Neural progenitor cell (in vitro differentiated cells): ENCODE measurements at regions not wholly inside any gene's neighbourhood (a gene's known extent, or its start where the extent isn't known, plus 50 kb on each side); places are given as distances from the start of the nearest gene placed in this dataset.

ENCODE experiments used
- DNase-seq: peaks from one replicate; pipeline ENCODE4 v3.0.0-alpha.2; 2016; ENCODE audit warnings: low spot score
- H2AFZ ChIP-seq: fragments of 200-600 bp; sonication (generic); replicated peaks from 2 replicates; pipeline ENCODE4 v1.6.1; 2016; ENCODE audit warnings: antibody characterized with exemption
- H3F3A ChIP-seq: fragments of 200-600 bp; sonication (generic); 2 replicates; pipeline ENCODE4 v1.6.1; 2016; ENCODE audit warnings: antibody characterized with exemption, low read depth
- H3K27ac ChIP-seq: fragments of 200-600 bp; sonication (generic); 2 replicates; pipeline ENCODE4 v1.5.1; 2016; ENCODE audit warnings: mild to moderate bottlenecking
- H3K27me3 ChIP-seq: fragments of 200-600 bp; sonication (generic); 2 replicates; pipeline ENCODE4 v1.6.1; 2016; ENCODE audit warnings: mild to moderate bottlenecking, moderate library complexity
- H3K36me3 ChIP-seq: fragments of 200-600 bp; sonication (generic); 2 replicates; pipeline ENCODE4 v1.5.1; 2016
- H3K4me1 ChIP-seq: fragments of 200-600 bp; sonication (generic); 2 replicates; pipeline ENCODE4 v1.6.1; 2016; ENCODE audit warnings: mixed run types
- H3K4me2 ChIP-seq: fragments of 200-600 bp; sonication (generic); 2 replicates; pipeline ENCODE4 v1.6.1; 2016
- H3K4me3 ChIP-seq: fragments of 200-600 bp; sonication (generic); 2 replicates; pipeline ENCODE4 v1.5.1; 2016
- H3K79me2 ChIP-seq: fragments of 200-600 bp; sonication (generic); 2 replicates; pipeline ENCODE4 v1.6.1; 2016; ENCODE audit warnings: low read depth
- H3K9ac ChIP-seq: fragments of 200-600 bp; sonication (generic); 2 replicates; pipeline ENCODE4 v1.6.1; 2016
- H3K9me3 ChIP-seq: fragments of 200-600 bp; sonication (generic); 2 replicates; pipeline ENCODE4 v1.5.1; 2016; ENCODE audit warnings: low read depth
- H4K20me1 ChIP-seq: fragments of 200-600 bp; sonication (generic); 2 replicates; pipeline ENCODE4 v1.6.1; 2016; ENCODE audit warnings: low read depth
- H3K27ac Mint-ChIP-seq: 3 replicates; pipeline ENCODE4 v1.8.0; 2021; ENCODE audit warnings: mixed read lengths
- H3K27me3 Mint-ChIP-seq: 2 replicates; pipeline ENCODE4 v1.8.0; 2022; ENCODE audit warnings: low read depth, mild to moderate bottlenecking, inconsistent platforms, moderate library complexity, mixed read lengths; ENCODE audit not compliant: insufficient read depth
- H3K36me3 Mint-ChIP-seq: 3 replicates; pipeline ENCODE4 v1.8.0; 2021; ENCODE audit warnings: mixed read lengths
- H3K4me1 Mint-ChIP-seq: 3 replicates; pipeline ENCODE4 v1.8.0; 2021; ENCODE audit warnings: mixed read lengths
- H3K4me3 Mint-ChIP-seq: 3 replicates; pipeline ENCODE4 v1.8.0; 2021; ENCODE audit warnings: mild to moderate bottlenecking, moderate library complexity, mixed read lengths
- H3K9me3 Mint-ChIP-seq: 3 replicates; pipeline ENCODE4 v1.8.0; 2020; ENCODE audit warnings: mixed read lengths
- CTCF ChIP-seq: fragments of 200-600 bp; sonication (generic); IDR thresholded peaks from 2 replicates; pipeline ENCODE4 v1.5.1; 2017; ENCODE audit warnings: antibody characterized with exemption, mild to moderate bottlenecking
- EZH2 ChIP-seq: fragments of 200-600 bp; sonication (generic); IDR thresholded peaks from 2 replicates; pipeline ENCODE4 v1.6.1; 2017; ENCODE audit warnings: antibody characterized with exemption, mild to moderate bottlenecking, moderate library complexity
- EZH2phosphoT487 ChIP-seq: fragments of 200-600 bp; sonication (generic); IDR thresholded peaks from 2 replicates; pipeline ENCODE4 v1.6.1; 2017; ENCODE audit warnings: antibody characterized with exemption

GRCh38 chr13:59588717-59589067 is 575.0 kb downstream of the DIAPH3 start:
- Mint-ChIP-seq H3K9me3 (peaks cover 9% of the 10 kb centered on the region), H3K27me3 (peaks cover 2% of the 10 kb centered on the region), H3K4me1 (peaks cover 24% of the 10 kb centered on the region), H3K27ac (no peak overlapping the region), H3K4me3 (no peak overlapping the region), H3K36me3 (no peaks in the 10 kb centered on the region)
- Histone ChIP-seq H3K4me3 (peak overlapping the region; percentile 7), H3F3A (peaks cover 26% of the 10 kb centered on the region), H3K27me3 (no peaks in the 10 kb centered on the region), H3K27ac (no peak overlapping the region), H3K9ac (no peak overlapping the region), H3K36me3 (no peaks in the 10 kb centered on the region), H3K4me1 (peaks cover 35% of the 10 kb centered on the region), H3K79me2 (no peaks in the 10 kb centered on the region), H3K9me3 (no peaks in the 10 kb centered on the region), H4K20me1 (no peaks in the 10 kb centered on the region), H2AFZ (no peak overlapping the region), H3K4me2 (peak overlapping the region; percentile 74)
- peak; percentile 18 for DNase-seq
- TF ChIP-seq EZH2 (no peak), CTCF (no peak), EZH2phosphoT487 (no peak)

- H3K9me3 Mint-ChIP-seq = peaks cover 7% of the 10 kb centered on the region
- Histone ChIP-seq H3K79me2 (no peaks in the 10 kb centered on the region), H3K27me3 (no peaks in the 10 kb centered on the region), H3K4me2 (no peak overlapping the region), H3K36me3 (peaks cover 10% of the 10 kb centered on the region), H3F3A (no peaks in the 10 kb centered on the region), H2AFZ (no peak overlapping the region), H3K4me3 (no peak overlapping the region), H3K27ac (no peak overlapping the region), H4K20me1 (no peaks in the 10 kb centered on the region), H3K4me1 (no peaks in the 10 kb centered on the region), H3K9me3 (no peaks in the 10 kb centered on the region), H3K9ac (no peak overlapping the region)
- peaks cover 2% of the 10 kb centered on the region for H3K27me3 Mint-ChIP-seq
- no peak for DNase-seq
- H3K36me3 Mint-ChIP-seq = no peaks in the 10 kb centered on the region
- TF ChIP-seq EZH2phosphoT487 = no peak
- no peak for TF ChIP-seq EZH2
- TF ChIP-seq CTCF = no peak
- H3K4me3 Mint-ChIP-seq = no peak overlapping the region
- no peak overlapping the region for H3K27ac Mint-ChIP-seq
- no peaks in the 10 kb centered on the region for H3K4me1 Mint-ChIP-seq
These were observed 561.7 kb downstream of the DIAPH3 start for GRCh38 chr13:59601993-59602392.

DNA sequence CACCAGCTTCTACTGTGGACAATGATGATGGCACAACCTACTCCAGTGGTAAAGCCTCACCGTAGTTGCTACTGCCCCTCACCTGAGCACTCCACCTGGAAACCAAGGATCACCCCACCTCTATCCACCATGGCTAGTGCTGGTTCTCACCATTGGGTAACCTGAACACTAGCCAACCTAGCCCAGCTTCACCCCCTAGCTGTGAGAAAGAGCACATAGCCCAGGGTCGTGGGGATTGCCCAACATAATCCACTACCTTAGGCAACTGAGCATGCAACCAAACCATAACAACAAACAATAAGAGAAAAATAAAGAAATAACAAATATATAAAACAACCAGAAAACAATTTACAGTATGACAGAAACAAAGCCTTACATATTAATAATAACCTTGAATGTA is 560.1 kb downstream of the DIAPH3 start:
- no peak overlapping the region for H3K4me3 Mint-ChIP-seq
- no peaks in the 10 kb centered on the region for H3K4me1 ChIP-seq
- TF ChIP-seq EZH2phosphoT487 = no peak
- TF ChIP-seq CTCF = no peak
- no peak for TF ChIP-seq EZH2
- H3K36me3 ChIP-seq = peaks cover 10% of the 10 kb centered on the region
- H3K9me3 ChIP-seq = no peaks in the 10 kb centered on the region
- H3K9ac ChIP-seq = no peak overlapping the region
- H3K79me2 ChIP-seq = no peaks in the 10 kb centered on the region
- H3K27ac ChIP-seq = no peak overlapping the region
- no peaks in the 10 kb centered on the region for H3K27me3 ChIP-seq
- no peak overlapping the region for H3K27ac Mint-ChIP-seq
- H3K36me3 Mint-ChIP-seq = no peaks in the 10 kb centered on the region
- H2AFZ ChIP-seq = no peak overlapping the region
- H3K4me3 ChIP-seq = no peak overlapping the region
- peaks cover 7% of the 10 kb centered on the region for H3K9me3 Mint-ChIP-seq
- no peak for DNase-seq
- no peaks in the 10 kb centered on the region for H3K4me1 Mint-ChIP-seq
- no peaks in the 10 kb centered on the region for H3F3A ChIP-seq
- no peak overlapping the region for H3K4me2 ChIP-seq
- H4K20me1 ChIP-seq = no peaks in the 10 kb centered on the region
- H3K27me3 Mint-ChIP-seq = peaks cover 2% of the 10 kb centered on the region

DNA sequence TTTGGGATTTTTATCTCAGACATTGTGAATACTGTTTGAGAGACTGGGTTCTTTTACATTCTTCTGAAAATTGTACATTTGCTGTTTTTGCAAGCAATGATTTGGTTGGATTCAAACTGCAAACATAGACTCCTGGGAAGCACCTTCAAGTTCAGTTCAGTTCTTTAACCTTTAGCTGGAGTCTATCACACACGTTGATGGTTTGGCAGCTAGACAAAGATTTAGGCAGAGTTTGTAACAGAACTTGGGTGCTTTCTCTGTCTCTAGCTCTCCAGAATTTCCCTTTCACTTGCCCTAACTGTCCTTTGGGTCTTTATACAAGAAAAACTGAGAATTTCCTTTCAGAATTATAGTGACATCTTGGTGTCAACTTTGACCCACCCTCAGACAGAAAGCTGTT is 556.6 kb downstream of the DIAPH3 start:
- DNase-seq = no peak
- no peaks in the 10 kb centered on the region for H3K79me2 ChIP-seq
- H3K4me1 Mint-ChIP-seq = no peaks in the 10 kb centered on the region
- no peaks in the 10 kb centered on the region for H3K27me3 ChIP-seq
- H3K4me3 Mint-ChIP-seq = no peak overlapping the region
- no peak overlapping the region for H3K4me2 ChIP-seq
- no peaks in the 10 kb centered on the region for H3K36me3 ChIP-seq
- no peaks in the 10 kb centered on the region for H3K9me3 Mint-ChIP-seq
- TF ChIP-seq EZH2 (no peak), EZH2phosphoT487 (no peak), CTCF (no peak)
- no peaks in the 10 kb centered on the region for H4K20me1 ChIP-seq
- H3K27ac Mint-ChIP-seq = no peak overlapping the region
- H3K4me1 ChIP-seq = no peaks in the 10 kb centered on the region
- H3K36me3 Mint-ChIP-seq = no peaks in the 10 kb centered on the region
- no peak overlapping the region for H3K4me3 ChIP-seq
- peaks cover 2% of the 10 kb centered on the region for H3K27me3 Mint-ChIP-seq
- no peaks in the 10 kb centered on the region for H3F3A ChIP-seq
- H2AFZ ChIP-seq = peak overlapping the region; percentile 54
- H3K9me3 ChIP-seq = no peaks in the 10 kb centered on the region
- no peak overlapping the region for H3K9ac ChIP-seq
- no peak overlapping the region for H3K27ac ChIP-seq
